Nephron progenitor cell (in vitro differentiated cells): ENCODE measurements at regions not wholly inside any gene's neighbourhood (a gene's known extent, or its start where the extent isn't known, plus 50 kb on each side); places are given as distances from the start of the nearest gene placed in this dataset.
A peak's percentile ranks its signal among the peaks of the same experiment; 100 is the strongest.

Experiments
- DNase-seq: peaks from one replicate; pipeline ENCODE4 v3.0.0; 2021
- H3K27ac Mint-ChIP-seq: 2 replicates; pipeline ENCODE4 v1.8.0; 2021; ENCODE audit warnings: mild to moderate bottlenecking, moderate library complexity, mixed read lengths
- H3K27me3 Mint-ChIP-seq: 2 replicates; pipeline ENCODE4 v1.8.0; 2021; ENCODE audit warnings: mild to moderate bottlenecking, low read depth, mixed read lengths; ENCODE audit not compliant: poor library complexity
- H3K36me3 Mint-ChIP-seq: 2 replicates; pipeline ENCODE4 v1.8.0; 2021; ENCODE audit warnings: low read depth, mixed read lengths
- H3K4me1 Mint-ChIP-seq: 2 replicates; pipeline ENCODE4 v1.8.0; 2021; ENCODE audit warnings: mixed read lengths
- H3K4me3 Mint-ChIP-seq: 2 replicates; pipeline ENCODE4 v1.8.0; 2021; ENCODE audit warnings: mild to moderate bottlenecking, moderate library complexity, mixed read lengths
- H3K9me3 Mint-ChIP-seq: 2 replicates; pipeline ENCODE4 v1.8.0; 2021; ENCODE audit warnings: mild to moderate bottlenecking, moderate library complexity, mixed read lengths
- CTCF ChIP-seq: fragments of 200-600 bp; sonication (generic); IDR thresholded peaks from 2 replicates; pipeline ENCODE4 v1.5.0; 2021; ENCODE audit warnings: antibody characterized with exemption

GRCh38 chr6:74585753-74586152 is 620.1 kb downstream of the COL12A1 start:
- Mint-ChIP-seq H3K27me3 (no peaks in the 10 kb centered on the region), H3K36me3 (no peaks in the 10 kb centered on the region), H3K27ac (no peak overlapping the region), H3K9me3 (no peaks in the 10 kb centered on the region), H3K4me1 (no peaks in the 10 kb centered on the region), H3K4me3 (no peak overlapping the region)
- no peak for DNase-seq
- no peak for TF ChIP-seq CTCF

GRCh38 chr6:74581681-74582080 is 624.2 kb downstream of the COL12A1 start:
- peak overlapping the region; percentile 18 for H3K27ac Mint-ChIP-seq
- peaks cover 5% of the 10 kb centered on the region for H3K4me1 Mint-ChIP-seq
- no peak for TF ChIP-seq CTCF
- H3K4me3 Mint-ChIP-seq = no peak overlapping the region
- peaks cover 4% of the 10 kb centered on the region for H3K27me3 Mint-ChIP-seq
- no peaks in the 10 kb centered on the region for H3K9me3 Mint-ChIP-seq
- H3K36me3 Mint-ChIP-seq = no peaks in the 10 kb centered on the region
- DNase-seq = no peak

- H3K27me3 Mint-ChIP-seq = peaks cover 4% of the 10 kb centered on the region
- H3K27ac Mint-ChIP-seq = no peak overlapping the region
- no peak for DNase-seq
- TF ChIP-seq CTCF = no peak
- no peaks in the 10 kb centered on the region for H3K36me3 Mint-ChIP-seq
- no peaks in the 10 kb centered on the region for H3K9me3 Mint-ChIP-seq
- peaks cover 5% of the 10 kb centered on the region for H3K4me1 Mint-ChIP-seq
- H3K4me3 Mint-ChIP-seq = no peak overlapping the region
Measured at GRCh38 chr6:74579794-74580193, 626.1 kb downstream of the COL12A1 start.

- no peak for DNase-seq
- Mint-ChIP-seq H3K27ac (no peak overlapping the region), H3K36me3 (no peaks in the 10 kb centered on the region)
Measured at GRCh38 chr6:74579047-74579446, 626.8 kb downstream of the COL12A1 start.

GRCh38 chr6:74578339-74578738 is 627.5 kb downstream of the COL12A1 start:
- no peak overlapping the region for H3K4me3 Mint-ChIP-seq
- H3K27ac Mint-ChIP-seq = no peak overlapping the region
- TF ChIP-seq CTCF = no peak
- H3K27me3 Mint-ChIP-seq = peaks cover 4% of the 10 kb centered on the region
- peaks cover 5% of the 10 kb centered on the region for H3K4me1 Mint-ChIP-seq
- H3K36me3 Mint-ChIP-seq = no peaks in the 10 kb centered on the region
- DNase-seq = no peak
- no peaks in the 10 kb centered on the region for H3K9me3 Mint-ChIP-seq

More at GRCh38 chr6:74579047-74579446, 626.8 kb downstream of the COL12A1 start:
- H3K4me1 Mint-ChIP-seq = peaks cover 5% of the 10 kb centered on the region
- no peaks in the 10 kb centered on the region for H3K9me3 Mint-ChIP-seq
- no peak overlapping the region for H3K4me3 Mint-ChIP-seq
- peaks cover 4% of the 10 kb centered on the region for H3K27me3 Mint-ChIP-seq
- no peak for TF ChIP-seq CTCF

GRCh38 chr6:74577619-74578018 is 628.2 kb downstream of the COL12A1 start:
- no peaks in the 10 kb centered on the region for H3K9me3 Mint-ChIP-seq
- DNase-seq = no peak
- H3K4me1 Mint-ChIP-seq = peaks cover 5% of the 10 kb centered on the region
- no peak overlapping the region for H3K27ac Mint-ChIP-seq
- peaks cover 4% of the 10 kb centered on the region for H3K27me3 Mint-ChIP-seq
- no peaks in the 10 kb centered on the region for H3K36me3 Mint-ChIP-seq
- H3K4me3 Mint-ChIP-seq = no peak overlapping the region
- TF ChIP-seq CTCF = no peak
